HG03442 (cell line): ENCODE measurements at regions not wholly inside any gene's neighbourhood (a gene's known extent, or its start where the extent isn't known, plus 50 kb on each side); places are given as distances from the start of the nearest gene placed in this dataset.

ENCODE experiments used
- ATAC-seq: cut with Tn5 transposase; IDR thresholded peaks from one replicate; pipeline ENCODE4 v1.9.1; 2021; ENCODE audit warnings: mild to moderate bottlenecking, moderate library complexity; ENCODE audit not compliant: unreplicated experiment

GRCh38 chr2:147712051-147712450 is 132.8 kb upstream of the ACVR2A start:
- no peak for ATAC-seq

- ATAC-seq, result no peak
These were observed 133.8 kb upstream of the ACVR2A start for GRCh38 chr2:147711031-147711430.

- ATAC-seq, result no peak
These were observed 135.2 kb upstream of the ACVR2A start for GRCh38 chr2:147709655-147710054.

GRCh38 chr2:147703171-147703570 is 141.7 kb upstream of the ACVR2A start:
- no peak for ATAC-seq

- no peak for ATAC-seq
These were observed 146.7 kb upstream of the ACVR2A start for GRCh38 chr2:147698166-147698565.

- ATAC-seq, result no peak
These were observed 148.4 kb upstream of the ACVR2A start for GRCh38 chr2:147696426-147696825.

- ATAC-seq, result peak; percentile 99
These were observed 155.5 kb upstream of the ACVR2A start for GRCh38 chr2:147689220-147689909.

- no peak for ATAC-seq
These were observed 156.6 kb upstream of the ACVR2A start for GRCh38 chr2:147688242-147688641.

- ATAC-seq, result no peak
These were observed 158.5 kb upstream of the ACVR2A start for GRCh38 chr2:147686365-147686764.

- no peak for ATAC-seq
These were observed 159.9 kb upstream of the ACVR2A start for GRCh38 chr2:147684903-147685302.

- ATAC-seq, result no peak
These were observed 161.4 kb upstream of the ACVR2A start for GRCh38 chr2:147683380-147683779.

- ATAC-seq, result no peak
These were observed 163.7 kb upstream of the ACVR2A start for GRCh38 chr2:147681093-147681492.

- no peak for ATAC-seq
These were observed 164.8 kb upstream of the ACVR2A start for GRCh38 chr2:147679955-147680531.

GRCh38 chr2:147679191-147679954 is 165.5 kb upstream of the ACVR2A start:
- ATAC-seq, result no peak

GRCh38 chr2:147665105-147665504 is 179.7 kb upstream of the ACVR2A start:
- ATAC-seq, result no peak

- peak; percentile 26 for ATAC-seq
These were observed 180.9 kb upstream of the ACVR2A start for GRCh38 chr2:147663962-147664361.

GRCh38 chr2:147663153-147663961 is 181.5 kb upstream of the ACVR2A start:
- peak; percentile 82 for ATAC-seq

GRCh38 chr2:147662221-147662620 is 182.6 kb upstream of the ACVR2A start:
- no peak for ATAC-seq

- no peak for ATAC-seq
These were observed 184.1 kb upstream of the ACVR2A start for GRCh38 chr2:147660680-147661079.

- no peak for ATAC-seq
These were observed 185.8 kb upstream of the ACVR2A start for GRCh38 chr2:147659051-147659450.
